ENCODE measurements at regions not wholly inside any gene's neighbourhood (a gene's known extent, or its start where the extent isn't known, plus 50 kb on each side); places are given as distances from the start of the nearest gene placed in this dataset.

DNA sequence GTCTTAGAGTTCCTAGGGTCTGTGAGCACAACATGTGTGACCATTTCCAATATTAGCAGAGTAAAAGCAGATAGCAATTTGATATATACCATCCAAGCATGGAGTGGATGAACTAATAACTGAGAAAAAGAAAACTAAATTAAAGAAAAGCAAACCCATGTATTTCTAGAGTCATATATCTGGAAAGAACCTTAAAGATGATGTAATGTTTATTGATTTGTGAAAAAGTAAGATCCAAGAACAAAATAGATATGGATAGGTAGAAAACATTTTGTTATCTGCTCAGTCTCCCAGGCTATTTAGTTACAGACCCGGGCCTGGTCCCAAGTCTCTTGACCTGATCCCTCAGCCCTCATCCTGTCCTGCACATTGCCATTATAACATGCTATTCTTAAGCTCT, 526.8 kb downstream of the EPM2A start:
- Histone ChIP-seq H3K9me3 (ENCODE audit: control insufficient read depth in 4 of 4, low read length in 3 of 4) (no peaks in the 10 kb centered on the region), H3K27me3 (ENCODE audit: control insufficient read depth in 4 of 4, insufficient read depth in 4 of 4, low read length in 3 of 4) (no peaks in the 10 kb centered on the region), H3K36me3 (ENCODE audit: control insufficient read depth in 4 of 4, insufficient read depth in 3 of 4, low read depth in 1 of 4, low read length in 3 of 4) (no peaks in the 10 kb centered on the region), H3K9ac (ENCODE audit: low read depth in 1 of 2, low read length in 2 of 2) (no peak overlapping the region), H3K4me1 (ENCODE audit: control insufficient read depth in 4 of 4, insufficient read depth in 4 of 4, low read length in 3 of 4) (no peaks in the 10 kb centered on the region), H3K4me3 (ENCODE audit: low read depth in 1 of 3, low read length in 3 of 3) (no peak overlapping the region), H3K27ac (ENCODE audit: low read depth in 1 of 2, low read length in 2 of 2) (no peak overlapping the region)
- TF ChIP-seq, protein P1, sequence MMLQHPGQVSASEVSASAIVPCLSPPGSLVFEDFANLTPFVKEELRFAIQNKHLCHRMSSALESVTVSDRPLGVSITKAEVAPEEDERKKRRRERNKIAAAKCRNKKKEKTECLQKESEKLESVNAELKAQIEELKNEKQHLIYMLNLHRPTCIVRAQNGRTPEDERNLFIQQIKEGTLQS (IDR thresholded peaks at IDR 0.05): no peak
- TF ChIP-seq GABPA (IDR thresholded peaks at IDR 0.05 in 1 of 2, conservative IDR thresholded peaks at IDR 0.05 in 1 of 2) (no peak), TAF1 (conservative IDR thresholded peaks at IDR 0.05) (no peak), SP1 (IDR thresholded peaks at IDR 0.05) (no peak), FOXA2 (IDR thresholded peaks at IDR 0.05) (no peak)
- TF ChIP-seq, protein P2, sequence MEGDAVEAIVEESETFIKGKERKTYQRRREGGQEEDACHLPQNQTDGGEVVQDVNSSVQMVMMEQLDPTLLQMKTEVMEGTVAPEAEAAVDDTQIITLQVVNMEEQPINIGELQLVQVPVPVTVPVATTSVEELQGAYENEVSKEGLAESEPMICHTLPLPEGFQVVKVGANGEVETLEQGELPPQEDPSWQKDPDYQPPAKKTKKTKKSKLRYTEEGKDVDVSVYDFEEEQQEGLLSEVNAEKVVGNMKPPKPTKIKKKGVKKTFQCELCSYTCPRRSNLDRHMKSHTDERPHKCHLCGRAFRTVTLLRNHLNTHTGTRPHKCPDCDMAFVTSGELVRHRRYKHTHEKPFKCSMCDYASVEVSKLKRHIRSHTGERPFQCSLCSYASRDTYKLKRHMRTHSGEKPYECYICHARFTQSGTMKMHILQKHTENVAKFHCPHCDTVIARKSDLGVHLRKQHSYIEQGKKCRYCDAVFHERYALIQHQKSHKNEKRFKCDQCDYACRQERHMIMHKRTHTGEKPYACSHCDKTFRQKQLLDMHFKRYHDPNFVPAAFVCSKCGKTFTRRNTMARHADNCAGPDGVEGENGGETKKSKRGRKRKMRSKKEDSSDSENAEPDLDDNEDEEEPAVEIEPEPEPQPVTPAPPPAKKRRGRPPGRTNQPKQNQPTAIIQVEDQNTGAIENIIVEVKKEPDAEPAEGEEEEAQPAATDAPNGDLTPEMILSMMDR (IDR thresholded peaks at IDR 0.05; ENCODE audit: low read depth, low read length, missing input control): no peak
- DNase-seq (ENCODE audit: low spot score): no peak
- WGBS: 70% methylated on average over 1 of the region's 1 CpG

- no peak for DNase-seq (ENCODE audit: low spot score)
- H3K9ac ChIP-seq (ENCODE audit: low read depth in 1 of 2, low read length in 2 of 2): no peak overlapping the region
- no peaks in the 10 kb centered on the region for H3K9me3 ChIP-seq (ENCODE audit: control insufficient read depth in 4 of 4, low read length in 3 of 4)
- H3K27me3 ChIP-seq (ENCODE audit: control insufficient read depth in 4 of 4, insufficient read depth in 4 of 4, low read length in 3 of 4): no peaks in the 10 kb centered on the region
- WGBS: 86% methylated on average over 2 of the region's 2 CpGs
- no peak for TF ChIP-seq TAF1 (conservative IDR thresholded peaks at IDR 0.05)
- no peak for TF ChIP-seq EGR1 (IDR thresholded peaks at IDR 0.05; ENCODE audit: low read depth in 2 of 2)
- TF ChIP-seq RAD21 (IDR thresholded peaks at IDR 0.05): no peak
- TF ChIP-seq HNF4G (IDR thresholded peaks at IDR 0.05): no peak
- no peak for TF ChIP-seq SP1 (IDR thresholded peaks at IDR 0.05)
- no peak for TF ChIP-seq HNF4A (conservative IDR thresholded peaks at IDR 0.05)
- no peak for TF ChIP-seq FOXA2 (IDR thresholded peaks at IDR 0.05)
- no peak for TF ChIP-seq RXRA (IDR thresholded peaks at IDR 0.05)
- no peak for TF ChIP-seq GABPA (IDR thresholded peaks at IDR 0.05 in 1 of 2, conservative IDR thresholded peaks at IDR 0.05 in 1 of 2)
- no peak for TF ChIP-seq FOXA1 (IDR thresholded peaks at IDR 0.05)
- TF ChIP-seq, protein P3, sequence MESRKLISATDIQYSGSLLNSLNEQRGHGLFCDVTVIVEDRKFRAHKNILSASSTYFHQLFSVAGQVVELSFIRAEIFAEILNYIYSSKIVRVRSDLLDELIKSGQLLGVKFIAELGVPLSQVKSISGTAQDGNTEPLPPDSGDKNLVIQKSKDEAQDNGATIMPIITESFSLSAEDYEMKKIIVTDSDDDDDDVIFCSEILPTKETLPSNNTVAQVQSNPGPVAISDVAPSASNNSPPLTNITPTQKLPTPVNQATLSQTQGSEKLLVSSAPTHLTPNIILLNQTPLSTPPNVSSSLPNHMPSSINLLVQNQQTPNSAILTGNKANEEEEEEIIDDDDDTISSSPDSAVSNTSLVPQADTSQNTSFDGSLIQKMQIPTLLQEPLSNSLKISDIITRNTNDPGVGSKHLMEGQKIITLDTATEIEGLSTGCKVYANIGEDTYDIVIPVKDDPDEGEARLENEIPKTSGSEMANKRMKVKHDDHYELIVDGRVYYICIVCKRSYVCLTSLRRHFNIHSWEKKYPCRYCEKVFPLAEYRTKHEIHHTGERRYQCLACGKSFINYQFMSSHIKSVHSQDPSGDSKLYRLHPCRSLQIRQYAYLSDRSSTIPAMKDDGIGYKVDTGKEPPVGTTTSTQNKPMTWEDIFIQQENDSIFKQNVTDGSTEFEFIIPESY (IDR thresholded peaks at IDR 0.05): no peak
- TF ChIP-seq, protein P1 (IDR thresholded peaks at IDR 0.05): no peak
- TF ChIP-seq YY1 (IDR thresholded peaks at IDR 0.05): no peak
- no peak for TF ChIP-seq NR2F2 (IDR thresholded peaks at IDR 0.05)
- TF ChIP-seq JUND (IDR thresholded peaks at IDR 0.05): no peak
- TF ChIP-seq, protein P4, sequence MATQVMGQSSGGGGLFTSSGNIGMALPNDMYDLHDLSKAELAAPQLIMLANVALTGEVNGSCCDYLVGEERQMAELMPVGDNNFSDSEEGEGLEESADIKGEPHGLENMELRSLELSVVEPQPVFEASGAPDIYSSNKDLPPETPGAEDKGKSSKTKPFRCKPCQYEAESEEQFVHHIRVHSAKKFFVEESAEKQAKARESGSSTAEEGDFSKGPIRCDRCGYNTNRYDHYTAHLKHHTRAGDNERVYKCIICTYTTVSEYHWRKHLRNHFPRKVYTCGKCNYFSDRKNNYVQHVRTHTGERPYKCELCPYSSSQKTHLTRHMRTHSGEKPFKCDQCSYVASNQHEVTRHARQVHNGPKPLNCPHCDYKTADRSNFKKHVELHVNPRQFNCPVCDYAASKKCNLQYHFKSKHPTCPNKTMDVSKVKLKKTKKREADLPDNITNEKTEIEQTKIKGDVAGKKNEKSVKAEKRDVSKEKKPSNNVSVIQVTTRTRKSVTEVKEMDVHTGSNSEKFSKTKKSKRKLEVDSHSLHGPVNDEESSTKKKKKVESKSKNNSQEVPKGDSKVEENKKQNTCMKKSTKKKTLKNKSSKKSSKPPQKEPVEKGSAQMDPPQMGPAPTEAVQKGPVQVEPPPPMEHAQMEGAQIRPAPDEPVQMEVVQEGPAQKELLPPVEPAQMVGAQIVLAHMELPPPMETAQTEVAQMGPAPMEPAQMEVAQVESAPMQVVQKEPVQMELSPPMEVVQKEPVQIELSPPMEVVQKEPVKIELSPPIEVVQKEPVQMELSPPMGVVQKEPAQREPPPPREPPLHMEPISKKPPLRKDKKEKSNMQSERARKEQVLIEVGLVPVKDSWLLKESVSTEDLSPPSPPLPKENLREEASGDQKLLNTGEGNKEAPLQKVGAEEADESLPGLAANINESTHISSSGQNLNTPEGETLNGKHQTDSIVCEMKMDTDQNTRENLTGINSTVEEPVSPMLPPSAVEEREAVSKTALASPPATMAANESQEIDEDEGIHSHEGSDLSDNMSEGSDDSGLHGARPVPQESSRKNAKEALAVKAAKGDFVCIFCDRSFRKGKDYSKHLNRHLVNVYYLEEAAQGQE (IDR thresholded peaks at IDR 0.05): no peak
- TF ChIP-seq MAX (IDR thresholded peaks at IDR 0.05): no peak
- TF ChIP-seq, protein P2 (IDR thresholded peaks at IDR 0.05; ENCODE audit: low read depth, low read length, missing input control): no peak
- H3K36me3 ChIP-seq (ENCODE audit: control insufficient read depth in 4 of 4, insufficient read depth in 3 of 4, low read depth in 1 of 4, low read length in 3 of 4): no peaks in the 10 kb centered on the region
- H3K4me1 ChIP-seq (ENCODE audit: control insufficient read depth in 4 of 4, insufficient read depth in 4 of 4, low read length in 3 of 4): no peaks in the 10 kb centered on the region
- no peak overlapping the region for H3K4me3 ChIP-seq (ENCODE audit: low read depth in 1 of 3, low read length in 3 of 3)
- no peak overlapping the region for H3K27ac ChIP-seq (ENCODE audit: low read depth in 1 of 2, low read length in 2 of 2)
Observed at GRCh38 chr6:145209272-145209671, 526.0 kb downstream of the EPM2A start.

Measured in liver (tissue), 8 donors.